Karpas-422 (cell line): ENCODE measurements at regions not wholly inside any gene's neighbourhood (a gene's known extent, or its start where the extent isn't known, plus 50 kb on each side); places are given as distances from the start of the nearest gene placed in this dataset.
"Not testable (repeated sequence)": the region's sequence is repeated elsewhere in the genome, so short reads cannot be mapped to it uniquely, and the experiment has no call there.

Experiments used
- DNase-seq: peaks from one replicate; pipeline ENCODE4 v3.0.0-alpha.2; 2015
- H2AFZ ChIP-seq: fragments of 200-600 bp; sonication (generic); 2 replicates; pipeline ENCODE4 v1.6.1; 2014; ENCODE audit warnings: antibody characterized with exemption, low read length, mixed read lengths
- H3K27ac ChIP-seq: fragments of 200-600 bp; sonication (generic); 2 replicates; pipeline ENCODE4 v1.5.1; 2014; ENCODE audit warnings: mild to moderate bottlenecking, low read length, moderate library complexity
- H3K27me3 ChIP-seq: fragments of 200-600 bp; sonication (generic); 2 replicates; pipeline ENCODE4 v1.6.1; 2014; ENCODE audit warnings: low read length, mixed read lengths
- H3K36me3 ChIP-seq: fragments of 200-600 bp; sonication (generic); 2 replicates; pipeline ENCODE4 v1.6.1; 2014; ENCODE audit warnings: low read length, mixed read lengths; ENCODE audit not compliant: insufficient read depth
- H3K4me1 ChIP-seq: fragments of 200-600 bp; sonication (generic); 2 replicates; pipeline ENCODE4 v1.6.1; 2014; ENCODE audit warnings: mild to moderate bottlenecking, low read length, mixed read lengths
- H3K4me2 ChIP-seq: fragments of 200-600 bp; sonication (generic); 2 replicates; pipeline ENCODE4 v1.6.1; 2014; ENCODE audit warnings: low read length, low read depth, mild to moderate bottlenecking; ENCODE audit not compliant: poor library complexity, severe bottlenecking
- H3K4me3 ChIP-seq: fragments of 200-600 bp; sonication (generic); 2 replicates; pipeline ENCODE4 v1.5.1; 2014; ENCODE audit warnings: mild to moderate bottlenecking, antibody characterized with exemption, low read length, mixed read lengths
- H3K79me2 ChIP-seq: fragments of 200-600 bp; sonication (generic); 2 replicates; pipeline ENCODE4 v1.6.1; 2014; ENCODE audit warnings: mild to moderate bottlenecking, low read length, mixed read lengths
- H3K9ac ChIP-seq: fragments of 200-600 bp; sonication (generic); 2 replicates; pipeline ENCODE4 v1.6.0; 2014; ENCODE audit warnings: low read length
- H3K9me2 ChIP-seq: fragments of 200-600 bp; sonication (generic), shearing (Covaris generic); replicated peaks from 2 replicates; pipeline ENCODE4 v1.6.0; 2014; ENCODE audit warnings: mild to moderate bottlenecking, low read length, moderate library complexity; ENCODE audit not compliant: insufficient read depth
- H3K9me3 ChIP-seq: fragments of 300-700, 200-600 bp; sonication (generic); 2 replicates; pipeline ENCODE4 v1.6.1; 2014; ENCODE audit warnings: low read length, mixed read lengths
- H4K20me1 ChIP-seq: fragments of 200-600 bp; sonication (generic); 2 replicates; pipeline ENCODE4 v1.6.1; 2014; ENCODE audit warnings: mild to moderate bottlenecking, antibody characterized with exemption, low read length, low read depth; ENCODE audit not compliant: insufficient read depth

GRCh38 chr5:100418231-100418630, 116.9 kb upstream of the FAM174A start:
- no peaks in the 10 kb centered on the region for H4K20me1 ChIP-seq
- H3K79me2 ChIP-seq = no peaks in the 10 kb centered on the region
- no peaks in the 10 kb centered on the region for H3K9me3 ChIP-seq
- no peak overlapping the region for H3K4me3 ChIP-seq
- no peak overlapping the region for H3K4me2 ChIP-seq
- no peaks in the 10 kb centered on the region for H3K9me2 ChIP-seq
- no peaks in the 10 kb centered on the region for H3K27me3 ChIP-seq
- no peaks in the 10 kb centered on the region for H3K4me1 ChIP-seq
- H3K27ac ChIP-seq = no peak overlapping the region
- no peaks in the 10 kb centered on the region for H3K36me3 ChIP-seq
- DNase-seq = no peak
- H3K9ac ChIP-seq = no peak overlapping the region
- H2AFZ ChIP-seq = no peak overlapping the region

GRCh38 chr5:100409660-100410151, 125.5 kb upstream of the FAM174A start:
- Histone ChIP-seq H3K27me3 (no peaks in the 10 kb centered on the region), H3K4me1 (no peaks in the 10 kb centered on the region), H4K20me1 (no peaks in the 10 kb centered on the region), H3K9ac (no peak overlapping the region), H3K79me2 (no peaks in the 10 kb centered on the region), H3K4me2 (no peak overlapping the region), H3K9me2 (no peaks in the 10 kb centered on the region), H3K27ac (no peak overlapping the region), H2AFZ (no peak overlapping the region), H3K4me3 (no peak overlapping the region), H3K9me3 (no peaks in the 10 kb centered on the region), H3K36me3 (no peaks in the 10 kb centered on the region)
- DNase-seq = no peak

- Histone ChIP-seq H3K9me2 (no peaks in the 10 kb centered on the region), H3K9ac (no peak overlapping the region), H4K20me1 (no peaks in the 10 kb centered on the region), H2AFZ (no peak overlapping the region), H3K4me3 (no peak overlapping the region), H3K79me2 (no peaks in the 10 kb centered on the region), H3K9me3 (no peaks in the 10 kb centered on the region), H3K27me3 (no peaks in the 10 kb centered on the region), H3K4me1 (no peaks in the 10 kb centered on the region), H3K4me2 (no peak overlapping the region), H3K36me3 (no peaks in the 10 kb centered on the region), H3K27ac (no peak overlapping the region)
- no peak for DNase-seq
Observed at GRCh38 chr5:100407053-100407452, 128.1 kb upstream of the FAM174A start.

GRCh38 chr5:100406640-100407039, 128.5 kb upstream of the FAM174A start:
- no peaks in the 10 kb centered on the region for H4K20me1 ChIP-seq
- no peaks in the 10 kb centered on the region for H3K9me2 ChIP-seq
- no peaks in the 10 kb centered on the region for H3K36me3 ChIP-seq

GRCh38 chr5:100402071-100402470, 133.1 kb upstream of the FAM174A start:
- Histone ChIP-seq H3K4me2 (no peak overlapping the region), H3K9me2 (no peaks in the 10 kb centered on the region), H3K4me3 (no peak overlapping the region), H3K4me1 (no peaks in the 10 kb centered on the region), H4K20me1 (no peaks in the 10 kb centered on the region), H3K27me3 (no peaks in the 10 kb centered on the region), H3K27ac (no peak overlapping the region), H2AFZ (no peak overlapping the region), H3K36me3 (no peaks in the 10 kb centered on the region), H3K9me3 (no peaks in the 10 kb centered on the region), H3K79me2 (no peaks in the 10 kb centered on the region), H3K9ac (no peak overlapping the region)
- no peak for DNase-seq

More at GRCh38 chr5:100406640-100407039, 128.5 kb upstream of the FAM174A start:
- H3K4me1 ChIP-seq = no peaks in the 10 kb centered on the region
- H3K27ac ChIP-seq = no peak overlapping the region
- H3K9ac ChIP-seq = no peak overlapping the region
- H3K79me2 ChIP-seq = no peaks in the 10 kb centered on the region
- H3K27me3 ChIP-seq = no peaks in the 10 kb centered on the region
- DNase-seq = no peak
- H3K9me3 ChIP-seq = no peaks in the 10 kb centered on the region
- no peak overlapping the region for H3K4me2 ChIP-seq
- H3K4me3 ChIP-seq = no peak overlapping the region
- H2AFZ ChIP-seq = no peak overlapping the region

- no peak for DNase-seq
- H3K79me2 ChIP-seq = no peaks in the 10 kb centered on the region
- H3K9me2 ChIP-seq = no peaks in the 10 kb centered on the region
- no peak overlapping the region for H2AFZ ChIP-seq
- no peaks in the 10 kb centered on the region for H3K36me3 ChIP-seq
- H3K27ac ChIP-seq = no peak overlapping the region
- no peaks in the 10 kb centered on the region for H3K27me3 ChIP-seq
- H3K4me1 ChIP-seq = no peaks in the 10 kb centered on the region
- H3K4me2 ChIP-seq = no peak overlapping the region
- no peaks in the 10 kb centered on the region for H4K20me1 ChIP-seq
- no peak overlapping the region for H3K9ac ChIP-seq
- no peak overlapping the region for H3K4me3 ChIP-seq
- no peaks in the 10 kb centered on the region for H3K9me3 ChIP-seq
Observed at GRCh38 chr5:100401149-100401548, 134.0 kb upstream of the FAM174A start.

GRCh38 chr5:100398815-100399214, 136.4 kb upstream of the FAM174A start:
- H3K4me3 ChIP-seq, H4K20me1 ChIP-seq, H3K36me3 ChIP-seq, H3K9ac ChIP-seq, H2AFZ ChIP-seq, H3K79me2 ChIP-seq, H3K27ac ChIP-seq, H3K4me2 ChIP-seq, H3K4me1 ChIP-seq, H3K9me2 ChIP-seq, H3K27me3 ChIP-seq, DNase-seq, H3K9me3 ChIP-seq: not testable (repeated sequence)

GRCh38 chr5:100379254-100379858, 155.8 kb upstream of the FAM174A start:
- not testable (repeated sequence) for H3K79me2 ChIP-seq, H3K4me2 ChIP-seq, H3K4me1 ChIP-seq, H3K9ac ChIP-seq, H4K20me1 ChIP-seq, H3K36me3 ChIP-seq, H3K27ac ChIP-seq, H2AFZ ChIP-seq, H3K4me3 ChIP-seq, H3K9me2 ChIP-seq, H3K27me3 ChIP-seq, DNase-seq, H3K9me3 ChIP-seq
